GM18867 (cell line): ENCODE measurements at regions not wholly inside any gene's neighbourhood (a gene's known extent, or its start where the extent isn't known, plus 50 kb on each side); places are given as distances from the start of the nearest gene placed in this dataset.
A peak's percentile ranks its signal among the peaks of the same experiment; 100 is the strongest.
"Not testable (repeated sequence)": the region's sequence is repeated elsewhere in the genome, so short reads cannot be mapped to it uniquely, and the experiment has no call there.

ENCODE experiments used
- ATAC-seq: cut with Tn5 transposase; IDR thresholded peaks from one replicate; pipeline ENCODE4 v1.9.1; 2021; ENCODE audit warnings: mild to moderate bottlenecking, moderate library complexity; ENCODE audit not compliant: unreplicated experiment

DNA sequence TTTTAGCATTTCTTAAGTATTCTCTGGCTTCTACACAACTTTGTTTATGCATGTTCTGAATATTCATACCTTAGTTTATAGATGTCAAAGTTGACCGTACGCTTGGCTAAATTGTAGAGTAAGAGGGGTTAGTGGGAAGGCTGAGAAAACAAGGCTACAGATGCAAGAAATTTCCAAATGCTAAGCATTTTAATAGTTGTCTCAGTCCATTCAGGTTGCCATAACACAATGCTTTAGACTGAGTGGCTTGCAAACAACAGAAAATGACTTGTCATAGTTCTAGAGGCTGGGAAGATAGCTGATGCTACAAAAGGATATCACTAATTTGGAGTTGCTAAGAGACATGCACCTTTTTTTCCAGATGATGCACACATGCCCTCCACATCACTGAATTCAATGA is 53.0 kb upstream of the C1QTNF3 start:
- ATAC-seq: not testable (repeated sequence)

DNA sequence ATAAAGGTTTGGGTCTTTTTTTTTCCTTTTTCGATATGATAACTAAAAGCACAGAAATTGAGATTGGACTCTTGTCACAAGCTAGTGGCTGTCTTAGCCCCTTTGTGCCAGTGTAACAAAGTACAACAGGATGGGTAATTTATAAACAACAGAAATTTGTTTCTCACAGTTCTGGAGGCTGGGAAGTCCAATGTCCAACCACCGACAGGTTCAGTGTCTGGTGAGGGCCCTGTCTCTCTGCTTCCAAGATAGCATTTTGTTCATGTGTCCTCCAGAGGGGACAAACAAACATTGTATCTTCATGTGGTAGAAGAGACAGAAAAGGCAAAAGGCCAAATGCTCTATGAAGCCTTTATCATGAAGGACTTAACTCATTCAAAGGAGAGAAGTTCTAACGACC is 56.9 kb upstream of the C1QTNF3 start:
- ATAC-seq: not testable (repeated sequence)

DNA sequence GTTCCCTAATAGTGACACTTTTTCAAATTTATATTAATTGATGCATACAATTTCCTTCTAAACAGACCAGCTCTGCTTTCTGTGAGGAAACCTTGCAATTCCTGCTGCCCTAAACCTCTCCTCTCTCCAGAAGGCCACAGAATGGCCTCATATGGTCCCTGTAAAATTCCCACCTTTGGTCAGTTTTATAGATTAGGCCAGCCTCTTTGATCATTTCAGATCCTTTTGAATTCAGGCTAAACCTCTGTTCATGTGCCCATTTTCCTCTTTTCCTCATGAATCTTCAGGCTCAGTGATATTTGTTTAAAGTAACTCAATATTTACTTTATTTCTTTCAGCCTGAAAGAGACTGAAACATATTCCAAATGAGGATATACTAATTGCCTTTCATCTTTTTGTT is 58.6 kb upstream of the C1QTNF3 start:
- not testable (repeated sequence) for ATAC-seq

DNA sequence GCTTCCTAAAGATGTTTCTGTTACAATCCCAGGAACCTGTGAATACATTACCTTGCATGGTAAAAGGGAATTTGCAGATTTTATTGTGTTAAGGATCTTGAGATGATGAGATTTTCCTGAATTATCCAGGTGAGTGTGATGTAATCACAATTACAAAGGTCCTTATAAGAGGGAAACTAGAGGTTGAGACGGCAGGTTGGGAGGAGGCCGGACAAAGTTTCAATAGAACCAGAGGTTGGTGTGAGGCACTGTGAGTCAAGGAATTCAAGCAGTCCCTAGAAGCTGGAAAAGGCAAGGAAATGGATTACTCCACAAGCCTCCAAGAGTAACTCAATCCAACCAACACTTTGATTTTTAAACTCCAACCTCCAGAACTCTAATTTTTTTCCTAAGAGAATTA is 65.9 kb upstream of the C1QTNF3 start:
- ATAC-seq: not testable (repeated sequence)

DNA sequence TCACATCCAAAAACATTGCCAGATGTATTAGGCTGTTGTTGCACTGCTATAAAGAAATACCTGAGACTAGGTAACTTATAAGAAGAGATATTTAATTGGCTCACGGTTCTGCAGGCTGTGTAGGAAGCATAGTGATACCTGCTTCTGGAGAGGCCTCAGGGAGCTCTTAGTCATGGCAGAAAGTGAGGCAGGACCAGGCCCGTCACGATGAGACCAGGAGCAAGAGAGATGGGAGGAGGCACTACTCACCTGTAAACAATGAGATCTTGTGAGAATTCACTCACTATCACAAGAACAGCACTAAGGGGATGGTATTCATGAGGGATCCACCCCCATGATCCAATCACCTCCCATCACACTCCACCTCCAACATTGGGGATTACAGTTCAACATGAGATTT is 81.3 kb upstream of the C1QTNF3 start:
- not testable (repeated sequence) for ATAC-seq

DNA sequence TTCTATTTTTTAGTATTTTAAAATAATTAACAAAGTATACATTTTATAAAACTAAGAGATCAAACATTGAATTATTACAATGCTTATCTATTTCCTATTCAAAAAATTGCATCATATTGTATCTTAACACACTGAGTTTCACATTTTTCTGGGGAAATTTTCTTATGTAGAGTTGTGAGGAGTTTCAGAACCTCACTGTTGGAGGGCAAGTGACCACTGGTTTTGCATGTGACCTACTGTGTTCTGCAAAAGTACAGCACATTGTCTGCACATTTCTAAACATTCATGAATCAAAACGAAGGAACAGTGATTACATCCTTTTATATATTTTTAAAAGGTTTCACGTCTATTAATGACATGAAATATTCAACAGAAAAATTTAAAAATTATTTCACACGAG is 82.3 kb upstream of the C1QTNF3 start:
- ATAC-seq: peak; percentile 97

DNA sequence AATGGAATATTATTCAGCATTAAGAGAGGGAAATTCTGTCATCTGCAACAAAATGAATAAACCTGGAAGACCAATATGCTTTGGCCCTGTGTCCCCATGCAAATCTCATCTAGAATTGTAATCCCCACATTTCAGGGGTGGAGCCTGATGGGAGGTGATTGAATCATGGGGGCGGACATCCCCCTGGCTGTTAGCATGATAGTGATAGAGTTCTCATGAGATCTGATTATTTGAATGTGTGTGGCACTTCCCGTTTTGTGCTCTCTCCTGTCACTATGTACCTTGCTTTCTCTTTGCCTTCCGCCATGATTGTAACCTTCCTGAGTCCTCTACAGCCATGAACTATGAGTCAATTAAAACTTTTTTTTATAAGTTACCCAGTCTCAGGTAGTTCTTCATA is 83.7 kb upstream of the C1QTNF3 start:
- not testable (repeated sequence) for ATAC-seq

DNA sequence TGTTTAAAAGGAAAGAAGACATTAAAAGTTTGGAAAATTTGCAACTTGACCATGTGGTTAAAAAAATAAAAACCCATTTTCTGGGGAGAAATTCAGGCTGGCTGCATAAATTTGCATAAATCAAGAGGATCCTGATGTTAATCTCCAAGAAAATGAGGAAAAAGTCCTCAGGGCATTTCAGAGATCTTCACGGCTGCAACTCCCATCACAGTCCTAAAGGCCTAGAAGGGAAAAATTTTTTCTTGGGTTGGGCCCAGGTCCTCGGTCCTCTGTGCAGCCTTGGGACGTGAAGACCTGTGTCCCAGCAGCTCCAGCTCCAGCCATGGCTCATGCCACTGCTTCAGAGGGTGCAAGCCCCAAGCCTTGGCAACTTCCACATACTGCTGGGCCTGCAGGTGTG is 84.8 kb upstream of the C1QTNF3 start:
- ATAC-seq: not testable (repeated sequence)

DNA sequence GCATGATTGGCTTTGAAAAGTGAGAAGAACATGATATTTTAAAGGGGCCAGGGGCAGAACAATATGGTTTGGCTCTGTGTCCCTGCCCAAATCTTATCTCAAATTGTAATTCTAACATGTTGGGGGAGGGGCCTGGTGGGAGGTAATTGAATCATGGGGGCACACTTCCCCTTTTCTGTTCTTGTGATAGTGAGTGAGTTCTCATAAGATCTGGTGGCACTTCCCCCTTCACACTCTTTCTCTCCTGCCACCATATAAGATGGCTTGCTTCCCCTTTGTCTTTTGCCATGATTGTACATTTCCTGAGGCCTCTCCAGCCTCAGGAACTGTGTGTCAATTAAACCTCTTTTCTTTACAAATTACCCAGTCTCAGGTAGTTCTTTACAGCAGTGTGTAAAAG is 85.9 kb upstream of the C1QTNF3 start:
- not testable (repeated sequence) for ATAC-seq

DNA sequence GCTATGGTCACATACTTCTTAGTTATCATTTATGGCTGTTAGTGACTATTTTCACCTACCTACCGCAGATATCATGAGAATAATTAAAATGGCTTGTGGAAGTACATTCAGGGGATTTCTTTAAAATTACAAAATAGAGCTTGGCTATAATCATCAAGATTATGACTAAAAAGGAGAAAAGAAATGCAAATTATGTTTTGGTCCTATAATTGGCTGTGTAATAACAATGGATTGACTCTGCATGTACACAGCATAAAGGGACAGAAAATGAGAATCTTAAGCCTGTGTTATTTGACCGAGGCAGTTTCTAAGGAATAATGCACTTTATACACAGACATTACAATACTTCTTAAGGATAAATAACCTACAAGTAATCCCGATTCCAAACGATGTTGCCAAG is 112.0 kb upstream of the C1QTNF3 start:
- not testable (repeated sequence) for ATAC-seq

DNA sequence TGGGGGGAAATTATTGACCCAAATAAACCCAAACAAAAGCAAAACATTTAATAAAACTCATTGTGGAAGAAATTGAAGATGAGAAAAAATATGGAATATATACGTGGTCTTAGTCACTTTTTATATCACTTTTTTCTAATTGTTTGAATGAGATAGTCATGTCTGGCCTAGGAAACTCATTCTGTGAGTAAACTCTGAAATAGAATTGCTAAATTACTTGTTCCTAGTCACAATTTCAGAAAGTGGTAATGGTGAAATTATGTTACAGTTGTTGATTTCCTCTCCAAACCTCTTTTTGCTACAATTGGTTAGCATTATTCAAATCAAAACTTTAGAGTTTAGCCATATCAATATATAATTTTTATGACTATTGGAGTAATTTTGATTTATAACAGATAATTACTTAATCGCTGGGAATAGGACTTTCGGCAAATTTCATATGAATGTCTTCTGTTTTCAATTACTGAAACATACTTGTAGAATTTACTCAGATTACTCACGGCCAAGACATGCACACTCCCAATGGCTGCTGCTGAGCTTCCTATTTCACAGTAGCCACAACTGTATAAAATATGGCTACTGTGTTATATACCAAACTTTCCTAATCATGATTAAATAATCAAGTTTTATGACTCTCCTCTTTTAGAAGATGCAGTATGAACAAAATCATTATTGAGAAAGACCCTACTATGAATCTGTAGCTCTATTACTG is 113.8 kb upstream of the C1QTNF3 start:
- peak; percentile 68 for ATAC-seq

DNA sequence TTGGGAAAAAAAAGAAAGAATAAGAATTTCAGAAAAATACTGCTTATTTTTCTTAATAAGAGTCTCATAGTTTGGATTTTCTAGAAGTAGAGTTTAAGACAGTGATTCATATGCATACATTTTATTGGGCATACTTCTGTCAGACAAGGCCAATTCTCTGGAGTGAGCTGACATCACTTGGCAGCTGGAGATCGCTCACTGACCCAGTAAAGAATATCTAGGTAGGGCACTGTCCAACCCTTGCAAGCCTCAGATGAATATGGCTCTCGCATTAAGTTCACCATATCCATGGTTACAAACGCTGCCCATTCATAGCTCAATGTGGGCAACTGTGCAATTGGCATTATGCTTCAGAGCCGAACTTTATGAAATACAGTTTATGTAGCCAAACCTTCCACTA is 117.9 kb upstream of the C1QTNF3 start:
- ATAC-seq: not testable (repeated sequence)

DNA sequence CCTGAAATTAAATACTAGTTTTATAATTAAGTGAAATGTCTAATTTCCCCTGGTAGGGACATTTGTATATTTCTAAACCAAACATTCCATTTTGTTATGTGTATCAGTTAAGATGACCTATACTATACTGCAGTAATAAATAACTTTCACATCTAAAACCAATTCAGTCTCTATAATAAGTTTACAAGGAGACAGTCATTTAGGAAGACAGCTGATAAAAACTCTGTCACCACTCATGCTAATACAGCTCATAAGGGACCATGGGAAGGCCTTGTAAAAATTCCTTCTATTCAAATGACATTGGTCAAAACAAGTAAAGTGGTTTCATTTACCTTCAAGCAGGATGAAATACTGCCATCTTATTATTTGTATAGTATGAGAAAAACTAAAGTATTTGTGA is 128.4 kb upstream of the C1QTNF3 start:
- not testable (repeated sequence) for ATAC-seq

DNA sequence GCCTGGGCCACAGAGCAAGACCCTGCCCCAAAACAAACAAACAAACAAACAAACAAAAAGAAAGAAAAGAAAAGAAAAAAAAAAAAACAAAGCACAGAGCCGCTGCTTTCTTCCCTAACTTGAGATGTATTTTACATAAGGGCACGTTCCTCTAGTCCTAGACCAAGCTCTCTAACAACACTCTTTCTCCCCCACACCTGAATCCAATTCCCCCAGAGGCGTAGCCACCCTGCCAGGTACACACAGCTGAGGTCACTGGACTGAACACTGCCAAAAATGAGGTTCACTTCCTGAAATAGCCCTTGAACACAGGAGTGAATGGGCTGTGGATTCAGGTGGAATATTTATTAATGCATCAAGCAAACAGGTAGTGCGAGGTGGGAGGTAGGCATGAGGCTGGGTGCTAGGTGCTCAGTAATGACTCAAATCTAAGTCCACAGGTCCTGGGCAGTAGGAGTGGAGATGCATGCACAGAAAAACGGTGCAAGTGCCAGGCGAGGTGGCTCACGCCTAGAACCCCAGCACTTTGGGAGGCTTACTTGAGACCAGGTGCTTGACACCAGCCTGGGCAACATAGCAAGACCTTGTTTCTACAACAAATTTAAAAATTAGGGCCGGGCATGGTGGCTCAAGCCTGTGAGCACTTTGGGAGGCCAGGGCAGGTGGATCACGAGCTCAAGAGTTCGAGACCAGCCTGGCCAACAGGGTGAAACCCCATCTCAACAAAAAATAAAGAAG is 136.6 kb upstream of the C1QTNF3 start:
- ATAC-seq: not testable (repeated sequence)

DNA sequence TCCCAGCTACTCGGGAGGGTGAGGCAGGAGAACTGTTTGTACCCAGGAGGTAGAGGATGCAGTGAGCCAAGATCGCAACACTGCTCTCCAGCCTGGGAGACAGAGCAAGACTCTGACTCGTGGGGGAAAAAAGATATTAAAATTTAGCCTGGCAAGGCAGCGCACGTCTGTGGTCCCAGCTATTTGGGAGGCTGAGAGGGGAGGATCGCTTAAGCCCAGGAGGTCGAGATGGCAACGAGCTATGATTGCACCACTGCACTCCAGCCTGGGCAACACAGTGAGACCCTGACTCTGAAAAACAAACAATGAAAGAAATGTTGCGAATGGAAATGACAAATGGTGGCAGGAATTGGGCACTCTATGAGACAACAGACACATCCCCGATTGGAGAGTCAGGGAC is 137.2 kb upstream of the C1QTNF3 start:
- not testable (repeated sequence) for ATAC-seq

DNA sequence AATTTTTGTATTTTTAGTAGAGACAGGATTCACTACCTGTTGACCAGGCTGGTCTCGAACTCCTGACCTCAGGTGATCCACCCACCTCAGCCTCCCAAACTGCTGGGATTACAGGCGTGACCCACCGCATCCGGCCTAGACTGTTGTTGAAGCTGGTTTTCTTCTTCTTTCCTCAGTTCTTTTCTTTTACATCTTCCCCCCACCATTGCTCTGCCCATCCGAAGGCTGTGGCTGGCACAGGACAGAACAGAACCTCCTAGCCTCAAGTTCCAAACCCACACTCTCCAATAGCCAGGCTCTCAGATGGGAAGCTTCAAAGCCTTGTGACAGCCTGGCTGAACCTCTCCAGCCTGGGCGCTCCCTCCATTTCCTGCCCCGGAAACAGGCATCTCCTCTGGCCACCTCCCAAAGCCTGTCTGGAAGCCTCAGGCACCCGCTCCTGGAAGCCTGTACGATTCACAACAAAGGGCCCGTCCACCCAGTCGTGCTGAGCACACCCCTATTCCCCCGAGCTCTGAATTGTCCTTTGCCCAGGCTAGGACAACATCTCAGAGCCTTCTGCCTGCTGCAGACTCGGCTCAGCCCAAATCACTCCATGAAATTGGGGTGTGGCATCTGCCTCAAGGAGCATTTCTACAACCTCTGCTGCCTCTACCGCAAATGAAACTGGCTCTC is 138.1 kb upstream of the C1QTNF3 start:
- not testable (repeated sequence) for ATAC-seq

DNA sequence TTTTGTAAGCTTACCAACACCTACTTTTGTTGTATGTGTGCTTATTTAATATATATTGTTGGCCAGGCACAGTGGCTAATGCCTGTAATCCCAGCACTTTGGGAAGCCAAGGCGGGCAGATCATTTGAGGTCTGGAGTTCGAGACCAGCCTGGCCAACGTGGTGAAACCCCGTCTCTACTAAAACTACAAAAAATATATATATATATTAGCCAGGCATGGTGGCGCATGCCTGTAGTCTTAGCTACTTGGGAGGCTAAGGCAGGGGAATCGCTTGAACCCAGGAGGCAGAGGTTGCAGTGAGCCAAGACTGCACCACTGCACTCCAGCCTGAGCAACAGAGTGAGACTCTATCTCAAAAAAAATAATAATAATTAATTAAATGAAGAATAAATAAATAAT is 142.0 kb upstream of the C1QTNF3 start:
- not testable (repeated sequence) for ATAC-seq

DNA sequence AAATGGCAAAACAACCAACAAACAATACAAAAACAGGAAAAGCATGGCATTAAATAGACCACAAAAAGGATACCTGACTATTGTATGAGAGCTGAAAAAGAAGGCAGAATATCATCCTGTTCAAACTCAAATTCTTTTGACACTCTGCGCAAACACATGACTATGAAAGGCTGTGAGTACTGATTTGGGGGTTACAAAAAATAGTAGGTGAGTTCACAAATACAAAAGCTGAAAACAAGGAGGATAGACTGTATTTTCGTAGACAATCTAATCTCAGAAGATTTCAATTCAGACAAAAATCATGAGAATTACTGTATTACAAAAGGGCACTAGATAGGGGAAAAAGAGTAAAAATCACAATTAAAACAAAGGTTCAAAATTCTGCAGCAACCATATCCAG is 142.6 kb upstream of the C1QTNF3 start:
- ATAC-seq: not testable (repeated sequence)

DNA sequence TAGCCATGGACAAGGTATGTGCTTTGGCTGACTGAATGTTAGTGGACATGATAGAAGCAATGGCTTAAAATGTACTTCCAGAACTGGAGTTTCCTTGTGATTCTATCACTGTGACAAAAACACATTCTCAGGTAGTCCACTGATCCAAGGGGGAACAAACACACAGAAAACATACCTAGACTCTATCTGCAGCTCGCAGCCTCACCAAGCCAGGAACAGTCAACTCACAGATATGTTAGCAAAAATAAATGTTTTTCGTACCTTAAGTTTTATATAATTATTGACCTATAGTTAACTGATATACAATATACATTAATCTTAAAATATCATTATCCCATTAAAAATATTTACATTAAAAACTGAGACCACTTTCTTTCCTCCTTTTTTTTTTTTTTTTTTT is 143.1 kb upstream of the C1QTNF3 start:
- not testable (repeated sequence) for ATAC-seq

DNA sequence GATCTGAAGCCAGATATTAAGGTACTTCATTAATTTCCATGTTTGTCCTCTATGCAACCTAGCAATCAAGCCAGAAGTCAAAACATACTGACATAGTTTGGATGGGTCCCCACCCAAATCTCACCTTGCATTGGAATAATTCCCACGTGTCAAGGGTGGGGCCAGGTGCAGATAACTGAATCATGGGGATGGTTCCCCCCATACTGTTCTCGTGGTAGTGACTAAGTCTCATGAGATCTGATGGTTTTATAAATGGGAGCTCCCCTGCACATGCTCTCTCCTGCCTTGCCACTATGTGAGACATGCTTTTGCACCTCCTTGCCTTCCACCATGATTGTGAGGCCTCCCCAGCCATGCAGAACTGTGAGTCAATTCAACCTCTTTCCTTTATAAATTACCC is 143.9 kb upstream of the C1QTNF3 start:
- ATAC-seq: not testable (repeated sequence)

DNA sequence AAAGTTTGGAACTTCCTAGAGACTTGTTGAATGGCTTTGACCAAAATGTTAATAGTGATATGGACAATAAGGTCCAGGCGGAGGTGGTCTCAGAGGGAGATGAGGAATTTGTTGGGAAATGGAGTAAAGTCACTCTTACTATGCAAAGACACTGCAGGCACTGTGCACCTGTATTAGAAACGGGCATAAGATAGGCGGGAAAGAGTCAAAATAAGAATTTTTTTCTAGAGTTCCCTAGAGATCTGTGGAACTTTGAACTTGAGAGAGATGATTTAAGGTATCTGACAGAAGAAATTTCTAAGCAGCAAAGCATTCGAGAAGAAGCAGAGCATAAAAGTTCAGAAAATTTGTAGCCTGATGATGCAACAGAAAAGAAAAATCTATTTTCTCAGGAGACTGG is 144.4 kb upstream of the C1QTNF3 start:
- not testable (repeated sequence) for ATAC-seq
